Nephron (organoid): ENCODE measurements at regions not wholly inside any gene's neighbourhood (a gene's known extent, or its start where the extent isn't known, plus 50 kb on each side); places are given as distances from the start of the nearest gene placed in this dataset.

ENCODE experiments used
- H3K27ac Mint-ChIP-seq, 3 experiments: 2 replicates each; pipeline ENCODE4 v1.8.0; 2020; ENCODE audit warnings: mixed read lengths in 3 of 3, mild to moderate bottlenecking in 2 of 3, moderate library complexity in 1 of 3
- H3K27me3 Mint-ChIP-seq: 2 replicates; pipeline ENCODE4 v1.8.0; 2021; ENCODE audit warnings: low read depth, mild to moderate bottlenecking, moderate library complexity, mixed read lengths
- H3K36me3 Mint-ChIP-seq: 2 replicates; pipeline ENCODE4 v1.8.0; 2020; ENCODE audit warnings: low read depth, mixed read lengths
- H3K4me1 Mint-ChIP-seq: 2 replicates; pipeline ENCODE4 v1.8.0; 2020; ENCODE audit warnings: mixed read lengths
- H3K4me3 Mint-ChIP-seq, 3 experiments: 2 replicates each; pipeline ENCODE4 v1.8.0; 2020; ENCODE audit warnings: mild to moderate bottlenecking in 3 of 3, mixed read lengths in 3 of 3, moderate library complexity in 2 of 3
- H3K9me3 Mint-ChIP-seq: 2 replicates; pipeline ENCODE4 v1.8.0; 2020; ENCODE audit warnings: mixed read lengths
- TF ChIP-seq, protein P1 (sequence below), 3 experiments: fragments of 200-600 bp; sonication (generic); IDR thresholded peaks; one replicate each; pipeline ENCODE4 v1.5.0; 2021; ENCODE audit warnings: antibody characterized with exemption in 3 of 3; ENCODE audit not compliant: unreplicated experiment in 3 of 3

GRCh38 chr10:131803860-131804425 is 96.9 kb upstream of the PPP2R2D start:
- Mint-ChIP-seq H3K4me3 (no peak overlapping the region), H3K4me1 (peaks cover 11% of the 10 kb centered on the region), H3K27ac (peak overlapping the region in 1 of 3 experiments; percentile 85), H3K36me3 (peaks cover 4% of the 10 kb centered on the region), H3K9me3 (peaks cover 6% of the 10 kb centered on the region), H3K27me3 (peaks cover 30% of the 10 kb centered on the region)
- TF ChIP-seq, protein P1, sequence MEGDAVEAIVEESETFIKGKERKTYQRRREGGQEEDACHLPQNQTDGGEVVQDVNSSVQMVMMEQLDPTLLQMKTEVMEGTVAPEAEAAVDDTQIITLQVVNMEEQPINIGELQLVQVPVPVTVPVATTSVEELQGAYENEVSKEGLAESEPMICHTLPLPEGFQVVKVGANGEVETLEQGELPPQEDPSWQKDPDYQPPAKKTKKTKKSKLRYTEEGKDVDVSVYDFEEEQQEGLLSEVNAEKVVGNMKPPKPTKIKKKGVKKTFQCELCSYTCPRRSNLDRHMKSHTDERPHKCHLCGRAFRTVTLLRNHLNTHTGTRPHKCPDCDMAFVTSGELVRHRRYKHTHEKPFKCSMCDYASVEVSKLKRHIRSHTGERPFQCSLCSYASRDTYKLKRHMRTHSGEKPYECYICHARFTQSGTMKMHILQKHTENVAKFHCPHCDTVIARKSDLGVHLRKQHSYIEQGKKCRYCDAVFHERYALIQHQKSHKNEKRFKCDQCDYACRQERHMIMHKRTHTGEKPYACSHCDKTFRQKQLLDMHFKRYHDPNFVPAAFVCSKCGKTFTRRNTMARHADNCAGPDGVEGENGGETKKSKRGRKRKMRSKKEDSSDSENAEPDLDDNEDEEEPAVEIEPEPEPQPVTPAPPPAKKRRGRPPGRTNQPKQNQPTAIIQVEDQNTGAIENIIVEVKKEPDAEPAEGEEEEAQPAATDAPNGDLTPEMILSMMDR (IDR thresholded peaks at IDR 0.05; ENCODE audit: unreplicated experiment in 3 of 3): no peak

- TF ChIP-seq, protein P1 (IDR thresholded peaks at IDR 0.05; ENCODE audit: unreplicated experiment in 3 of 3): no peak
- H3K9me3 Mint-ChIP-seq: peaks cover 6% of the 10 kb centered on the region
- H3K27ac Mint-ChIP-seq: peak overlapping the region in 1 of 3 experiments; percentile 85
- H3K27me3 Mint-ChIP-seq: peaks cover 38% of the 10 kb centered on the region
- H3K4me1 Mint-ChIP-seq: peaks cover 11% of the 10 kb centered on the region
- H3K4me3 Mint-ChIP-seq: no peak overlapping the region
- peaks cover 4% of the 10 kb centered on the region for H3K36me3 Mint-ChIP-seq
Measured at GRCh38 chr10:131804551-131805295, 96.1 kb upstream of the PPP2R2D start.

GRCh38 chr10:131805696-131806095 is 95.1 kb upstream of the PPP2R2D start:
- Mint-ChIP-seq H3K36me3 (no peaks in the 10 kb centered on the region), H3K4me3 (no peak overlapping the region), H3K27ac (no peak overlapping the region), H3K4me1 (peaks cover 11% of the 10 kb centered on the region), H3K27me3 (peaks cover 43% of the 10 kb centered on the region), H3K9me3 (no peaks in the 10 kb centered on the region)
- TF ChIP-seq, protein P1 (IDR thresholded peaks at IDR 0.05; ENCODE audit: unreplicated experiment in 3 of 3): no peak

DNA sequence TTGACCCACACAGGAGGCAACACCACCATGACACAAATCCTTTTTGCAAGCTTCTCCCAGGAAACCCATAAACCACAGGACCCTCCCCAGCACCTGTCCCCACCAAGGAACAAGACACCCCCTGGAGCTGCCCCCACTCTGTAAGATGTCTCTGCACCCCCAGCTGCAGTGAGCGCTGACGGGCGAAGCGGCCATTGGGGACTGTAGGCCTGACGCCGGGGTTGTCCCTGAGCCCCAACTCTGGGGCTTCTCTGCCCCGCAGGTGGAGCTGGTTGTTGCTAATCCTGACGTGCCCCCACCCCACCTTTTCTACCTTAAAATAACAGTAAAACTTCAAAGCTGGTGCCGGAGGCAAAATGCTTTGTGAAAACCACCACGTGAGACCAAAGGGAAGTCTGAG is 94.7 kb upstream of the PPP2R2D start:
- Mint-ChIP-seq H3K4me1 (peaks cover 11% of the 10 kb centered on the region), H3K4me3 (no peak overlapping the region), H3K9me3 (no peaks in the 10 kb centered on the region), H3K36me3 (no peaks in the 10 kb centered on the region), H3K27ac (no peak overlapping the region), H3K27me3 (peaks cover 43% of the 10 kb centered on the region)
- TF ChIP-seq, protein P1 (IDR thresholded peaks at IDR 0.05; ENCODE audit: unreplicated experiment in 3 of 3): no peak

DNA sequence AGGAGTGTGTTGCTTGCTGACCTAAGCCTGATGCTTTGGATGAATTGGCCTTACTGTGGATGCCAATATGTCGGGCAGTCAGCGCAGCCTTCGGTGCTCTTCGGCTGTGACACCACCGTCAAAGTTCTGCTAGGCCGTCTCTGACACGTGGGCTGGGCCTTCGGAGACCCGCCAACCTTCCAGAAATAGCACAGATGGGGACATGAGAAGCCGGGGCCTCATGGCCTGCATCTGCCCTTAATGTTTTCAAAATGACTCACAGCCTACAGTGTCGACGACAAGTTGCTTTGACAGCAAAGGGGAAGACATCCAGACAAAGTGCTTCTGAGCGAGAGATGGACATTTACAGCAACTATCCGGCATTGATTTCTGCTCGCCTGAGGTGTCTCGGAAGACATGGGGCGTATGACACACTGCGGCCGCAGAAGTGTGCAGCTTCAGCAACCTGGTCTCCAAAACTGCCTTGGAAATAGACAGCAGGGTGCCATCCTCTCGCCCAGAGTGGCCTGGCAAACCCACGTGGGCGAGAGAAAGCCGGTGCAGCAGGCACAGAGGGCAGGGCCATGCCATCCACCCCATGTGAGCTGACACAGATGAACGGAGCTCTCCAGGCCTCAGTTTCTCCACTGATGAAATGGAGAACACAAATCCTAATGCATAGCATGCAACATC is 94.0 kb upstream of the PPP2R2D start:
- Mint-ChIP-seq H3K4me3 (no peak overlapping the region), H3K36me3 (no peaks in the 10 kb centered on the region), H3K27ac (no peak overlapping the region), H3K9me3 (no peaks in the 10 kb centered on the region), H3K27me3 (peaks cover 49% of the 10 kb centered on the region), H3K4me1 (peaks cover 11% of the 10 kb centered on the region)
- TF ChIP-seq, protein P1 (IDR thresholded peaks at IDR 0.05; ENCODE audit: unreplicated experiment in 3 of 3): no peak
